Left cardiac atrium (tissue), 4 donors: ENCODE measurements at regions not wholly inside any gene's neighbourhood (a gene's known extent, or its start where the extent isn't known, plus 50 kb on each side); places are given as distances from the start of the nearest gene placed in this dataset.

Source experiments
- ATAC-seq, 2 donors: fragments of 200-7000 bp; cut with Tn5 transposase; one replicate each; pipeline ENCODE4 v1.9.1; 2020; ENCODE audit warnings: mild to moderate bottlenecking in 2 of 2, moderate library complexity in 2 of 2
- DNase-seq: peaks from one replicate; pipeline ENCODE4 v3.0.0-alpha.2; 2020
- intact Hi-C, 2 donors: fragments of 100-400 bp; cut with DNase I; formaldehyde crosslinking; loops; one replicate each; pipeline versions ENCODE4 v1.14.1 to v1.15.1; 2022 to 2023
- donor health status: DM: no; HTN: yes; CAD: no.
- donor health status: DM: no; HTN: yes; CAD: no; lungs with severe emphysema.
- donor health status: DM: yes; HTN: yes; CAD: no.
- donor health status: Dilated cardiomyopathy.

GRCh38 chr5:58105836-58106235 is 354.1 kb downstream of the PLK2 start:
- no peak for ATAC-seq
- DNase-seq, result no peak
- intact Hi-C loops, result no loop called here

- DNase-seq, result no peak
- intact Hi-C loops, result no loop called here
- no peak for ATAC-seq
These were observed 360.6 kb downstream of the PLK2 start for GRCh38 chr5:58099257-58099656.

DNA sequence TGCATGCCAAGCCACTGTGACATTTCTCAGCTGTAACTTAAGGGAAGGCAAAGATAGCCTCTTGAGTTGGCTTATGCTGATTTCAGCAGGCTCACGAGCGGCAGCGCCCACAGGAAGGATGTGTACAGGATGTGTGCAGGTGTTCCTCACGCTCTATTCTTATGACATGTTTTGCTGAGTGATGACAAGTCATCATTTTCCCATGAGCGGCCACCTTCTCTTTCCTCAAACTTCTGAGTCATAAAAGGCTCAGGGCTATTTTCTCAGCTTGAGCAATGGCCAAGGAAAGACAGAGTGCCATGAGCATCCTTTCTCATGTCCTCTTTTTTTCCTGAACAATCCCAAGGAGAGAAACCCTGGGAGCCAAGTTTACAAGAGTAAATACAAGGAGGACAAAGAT is 365.9 kb downstream of the PLK2 start:
- ATAC-seq (no peak), DNase-seq (no peak)
- intact Hi-C loops, result no loop called here

- no peak for DNase-seq
- ATAC-seq, result no peak
- intact Hi-C loops, result no loop called here
These were observed 369.2 kb downstream of the PLK2 start for GRCh38 chr5:58090704-58091103.

DNA sequence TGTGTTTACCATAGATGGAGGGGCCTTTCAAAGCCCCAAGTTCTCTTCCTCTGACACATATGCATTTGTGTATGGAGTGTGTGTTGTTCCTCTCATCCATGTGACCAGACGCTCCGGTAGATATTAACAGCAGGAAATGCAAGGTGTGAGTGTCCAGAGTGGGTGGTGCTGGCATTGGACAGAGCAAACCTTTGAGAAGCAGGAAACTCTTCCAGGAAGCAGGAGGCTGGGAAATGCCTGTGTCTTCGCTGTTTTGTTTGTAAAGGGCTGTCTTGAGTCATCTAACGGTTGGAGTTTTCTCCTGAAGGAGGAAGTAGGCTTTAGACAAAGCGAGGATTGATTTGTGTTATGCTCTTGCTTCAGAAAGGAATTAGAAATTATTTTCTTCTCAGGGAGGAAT is 370.9 kb downstream of the PLK2 start:
- intact Hi-C loops, result no loop called here
- ATAC-seq (no peak), DNase-seq (no peak)

DNA sequence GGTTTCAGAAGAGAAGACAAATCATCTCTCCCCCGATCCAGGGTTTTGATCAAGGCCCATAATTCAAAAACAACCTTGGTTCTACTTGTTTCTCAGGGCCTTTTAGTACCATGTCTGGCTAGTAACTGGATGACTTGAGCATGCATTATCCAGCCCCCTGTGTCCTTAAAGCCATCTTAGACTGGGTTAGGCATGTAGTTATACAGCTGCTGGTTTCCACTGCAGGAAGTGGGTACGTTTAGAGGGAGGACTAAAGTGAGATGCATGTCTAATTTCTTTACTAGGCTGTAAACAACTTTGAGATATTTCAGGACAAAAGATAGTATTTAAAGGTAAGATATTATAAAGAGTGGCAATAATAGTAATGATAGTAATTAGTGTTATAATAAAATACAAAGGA is 372.0 kb downstream of the PLK2 start:
- ATAC-seq (no peak), DNase-seq (no peak)
- intact Hi-C loops, result no loop called here

- intact Hi-C loops, result no loop called here
- no peak for DNase-seq
- ATAC-seq, result no peak
These were observed 372.8 kb downstream of the PLK2 start for GRCh38 chr5:58087123-58087522.

GRCh38 chr5:58085800-58086199 is 374.1 kb downstream of the PLK2 start:
- peak in 1 of 2 donors; percentile 94 for ATAC-seq
- no peak for DNase-seq
- intact Hi-C loops, result no loop called here

DNA sequence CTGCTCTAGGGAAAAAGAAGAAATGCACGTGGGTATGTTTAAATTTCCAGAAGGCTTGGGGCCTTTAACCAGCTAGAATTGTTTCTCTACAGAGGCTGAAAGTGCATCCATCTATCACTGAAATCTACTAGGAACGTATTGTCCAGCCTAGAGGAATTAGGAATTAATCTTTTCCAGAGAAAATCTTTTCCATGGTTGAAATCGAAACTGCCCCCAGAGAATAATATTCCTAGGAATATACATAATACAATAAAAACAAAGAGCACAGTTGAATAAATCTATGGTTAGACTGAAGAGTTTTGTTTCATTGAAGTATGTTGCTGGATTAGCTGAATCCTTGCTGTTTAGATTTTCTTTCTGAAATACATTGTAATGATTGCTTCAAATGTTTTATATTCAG is 378.5 kb downstream of the PLK2 start:
- ATAC-seq (no peak), DNase-seq (no peak)
- intact Hi-C loops, result no loop called here

DNA sequence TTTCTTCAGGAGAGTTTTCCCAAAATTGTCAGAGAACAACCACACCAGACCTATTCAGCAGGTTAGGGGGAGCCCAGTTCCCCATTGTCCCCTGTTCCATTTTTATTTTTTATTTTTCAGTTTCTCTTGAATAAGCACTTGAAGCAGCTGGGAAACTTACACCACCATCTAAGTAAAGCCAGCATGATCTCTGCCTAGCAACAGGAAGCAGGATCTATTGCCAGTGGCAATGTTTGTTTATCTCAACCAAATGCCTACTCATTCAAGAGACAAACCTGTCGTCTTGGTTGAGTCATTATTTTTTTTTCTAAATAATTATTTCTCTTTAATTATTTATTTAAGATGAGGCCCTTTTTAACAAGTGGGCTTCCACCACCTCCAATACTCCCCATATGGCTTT is 379.3 kb downstream of the PLK2 start:
- ATAC-seq (no peak), DNase-seq (no peak)
- intact Hi-C loops, result no loop called here

DNA sequence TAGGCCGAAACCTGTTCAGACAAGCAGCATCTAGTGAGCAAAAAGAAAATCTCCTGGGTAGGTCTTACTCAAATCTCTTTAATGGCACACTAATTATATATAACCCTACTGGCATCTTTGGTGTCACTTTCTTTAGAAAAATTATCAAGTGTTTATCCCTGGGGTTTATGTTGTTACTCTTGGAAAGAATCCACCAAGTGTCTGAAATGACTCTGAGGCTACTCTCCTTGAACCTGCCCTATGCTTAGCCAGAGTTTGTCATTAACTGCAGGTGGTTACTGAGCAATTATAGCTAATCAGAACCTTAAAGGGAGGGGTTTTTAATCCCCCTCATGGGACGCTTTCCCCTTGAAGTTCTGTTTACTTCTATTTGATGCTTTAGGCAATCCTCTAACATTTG is 381.9 kb downstream of the PLK2 start:
- ATAC-seq (no peak), DNase-seq (no peak)
- intact Hi-C loops, result no loop called here

DNA sequence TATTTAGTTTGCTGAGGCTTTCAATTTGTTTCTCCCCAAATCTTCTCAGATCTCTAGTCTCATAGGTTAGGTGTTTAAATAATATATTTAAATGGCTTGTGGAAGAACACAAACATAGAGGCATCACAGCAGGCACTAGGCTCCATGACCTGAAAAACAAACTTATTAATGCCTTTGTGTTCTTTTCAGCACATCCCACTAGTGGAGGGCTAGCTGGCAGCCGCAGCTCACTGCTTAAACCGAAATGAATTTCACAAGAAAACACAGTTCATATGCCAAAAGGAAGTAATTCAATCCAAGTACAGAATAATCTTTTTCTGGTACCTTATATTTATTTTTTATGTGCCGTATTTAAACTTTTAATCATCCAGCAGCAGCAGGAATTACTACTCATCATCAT is 382.5 kb downstream of the PLK2 start:
- no peak for ATAC-seq
- no peak for DNase-seq
- intact Hi-C loops, result no loop called here

- ATAC-seq (peak in 1 of 2 donors; percentile 31), DNase-seq (no peak)
- intact Hi-C loops, result no loop called here
These were observed 383.2 kb downstream of the PLK2 start for GRCh38 chr5:58076483-58077257.

DNA sequence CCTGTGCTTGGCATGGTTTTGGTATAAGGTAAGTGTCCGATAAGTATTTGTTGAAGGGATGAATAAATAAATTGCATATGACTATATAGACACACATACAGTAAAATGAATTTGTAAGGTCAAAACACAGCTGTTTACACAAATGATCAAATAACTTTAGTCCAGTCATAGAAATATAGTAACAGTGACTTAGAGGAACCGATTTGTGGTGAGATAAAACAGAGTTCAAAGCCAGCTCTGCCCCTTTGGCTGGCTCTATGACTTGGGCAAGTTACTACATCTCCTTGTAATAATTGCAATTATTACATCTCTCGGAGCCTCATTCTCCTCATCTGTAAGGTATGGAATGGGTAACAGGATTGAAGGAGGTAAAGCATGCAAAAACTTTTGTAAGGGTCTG is 384.0 kb downstream of the PLK2 start:
- DNase-seq (no peak), ATAC-seq (no peak)
- intact Hi-C loops, result no loop called here

- intact Hi-C loops, result no loop called here
- no peak for ATAC-seq
- DNase-seq, result no peak
These were observed 385.2 kb downstream of the PLK2 start for GRCh38 chr5:58074717-58075116.

DNA sequence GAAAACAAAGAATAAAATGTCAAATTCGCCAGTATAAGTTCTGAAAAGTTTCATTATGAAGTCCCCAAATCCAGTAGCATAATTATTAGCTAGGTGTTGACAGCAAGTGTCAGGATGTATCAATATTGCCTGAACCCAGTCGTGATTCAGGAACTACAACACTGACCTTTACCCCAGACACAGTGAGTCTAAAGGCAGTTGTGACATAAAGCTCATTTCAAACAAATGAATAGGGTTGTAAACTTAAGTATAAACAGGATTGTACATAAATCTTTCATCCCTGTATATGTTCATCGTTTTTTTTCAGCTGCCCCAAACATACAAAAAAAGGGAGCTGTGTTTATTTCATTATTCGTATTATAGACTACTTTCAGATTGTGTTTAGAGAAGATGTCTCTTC is 385.7 kb downstream of the PLK2 start:
- DNase-seq, result no peak
- no peak for ATAC-seq
- intact Hi-C loops, result no loop called here

DNA sequence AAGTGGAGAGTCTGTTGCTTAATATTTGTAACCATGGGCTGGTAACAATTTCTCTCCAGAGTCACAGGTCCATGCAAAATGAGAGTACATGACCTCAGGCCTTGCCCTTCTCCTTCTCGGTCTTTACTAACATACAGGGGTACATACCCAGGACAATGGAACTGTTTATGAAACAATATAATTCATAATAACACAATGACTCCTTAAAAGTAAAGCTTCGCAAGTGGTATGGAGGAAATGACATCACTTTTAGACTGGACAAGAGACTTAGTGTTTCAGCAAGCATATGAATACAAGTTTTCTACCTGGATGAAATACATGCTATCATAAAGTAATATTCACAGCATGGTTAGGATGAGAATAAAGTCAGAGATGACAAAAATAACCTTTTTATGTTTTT is 386.6 kb downstream of the PLK2 start:
- DNase-seq, result no peak
- no peak for ATAC-seq
- intact Hi-C loops, result no loop called here

DNA sequence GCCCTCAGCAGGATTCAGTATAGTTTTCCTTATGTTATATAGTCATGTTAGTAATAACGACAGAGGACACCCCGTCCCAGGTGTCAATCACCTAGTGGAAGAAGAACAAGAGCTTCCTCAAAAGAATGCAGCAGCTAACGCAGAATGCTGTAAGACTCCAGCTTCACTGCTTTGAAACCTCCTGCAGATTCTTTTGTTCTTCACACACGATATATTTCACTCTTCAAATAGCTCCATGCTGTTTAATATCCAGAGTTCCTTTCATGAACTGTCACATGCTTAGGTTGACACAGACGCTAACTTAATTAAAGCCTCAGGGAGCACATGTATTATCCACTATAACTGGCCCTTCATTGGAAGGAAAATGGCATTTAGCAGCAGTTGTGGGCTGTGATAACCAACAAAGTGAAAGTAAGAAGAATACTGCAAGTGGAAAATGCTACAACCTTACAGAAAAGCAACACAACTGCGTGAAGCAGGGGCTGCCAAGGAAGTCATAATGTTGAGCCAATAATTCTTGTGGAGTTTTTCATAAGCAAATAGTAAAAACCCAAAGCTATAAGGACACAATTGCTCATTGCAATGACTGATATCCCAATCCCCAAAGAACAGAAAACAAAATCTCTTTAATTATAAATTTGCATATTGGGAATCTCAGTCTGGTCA is 387.5 kb downstream of the PLK2 start:
- ATAC-seq, result no peak
- intact Hi-C loops, result no loop called here
- no peak for DNase-seq

GRCh38 chr5:58071566-58071965 is 388.3 kb downstream of the PLK2 start:
- peak; percentile 85 to 92 for ATAC-seq
- intact Hi-C loops, result no loop called here
- DNase-seq, result peak; percentile 45

GRCh38 chr5:58069846-58070245 is 390.0 kb downstream of the PLK2 start:
- intact Hi-C loops, result no loop called here
- DNase-seq, result no peak
- no peak for ATAC-seq

DNA sequence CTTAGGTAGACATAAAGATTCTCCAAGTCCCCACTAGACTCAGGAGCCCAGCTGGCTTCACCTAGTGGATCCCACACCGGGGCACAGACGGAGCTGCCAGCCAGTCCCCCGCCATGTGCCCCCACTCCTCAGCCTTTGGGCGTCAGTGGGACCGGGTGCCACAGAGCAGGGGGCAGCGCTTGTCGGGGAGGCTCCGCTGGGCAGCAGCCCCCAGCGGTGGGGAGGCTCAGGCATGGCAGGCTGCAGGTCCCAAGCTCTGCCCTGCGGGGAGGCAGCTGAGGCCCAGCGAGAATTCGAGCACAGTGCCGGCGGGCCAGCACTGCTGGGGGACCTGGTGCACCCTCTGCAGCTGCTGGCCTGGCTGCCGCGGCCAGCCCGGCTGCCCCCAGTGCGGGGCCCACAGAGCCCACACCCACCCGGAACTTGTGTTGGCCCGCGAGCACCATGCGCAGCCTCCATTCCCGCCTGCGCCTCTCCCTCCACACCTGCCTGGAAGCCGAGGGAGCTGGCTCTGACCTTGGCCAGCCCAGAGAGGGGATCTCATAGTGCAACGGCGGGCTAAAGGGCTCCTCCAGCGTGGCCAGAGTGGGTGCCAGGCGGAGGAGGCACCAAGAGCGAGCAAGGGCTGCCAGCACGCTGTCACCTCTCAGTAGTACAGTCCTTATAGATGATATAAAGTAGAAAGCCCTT is 390.7 kb downstream of the PLK2 start:
- DNase-seq (no peak), ATAC-seq (no peak)
- intact Hi-C loops, result no loop called here
